Stomach (tissue), 8 donors: ENCODE measurements at regions not wholly inside any gene's neighbourhood (a gene's known extent, or its start where the extent isn't known, plus 50 kb on each side); places are given as distances from the start of the nearest gene placed in this dataset.

Experiments used
- DNase-seq, 2 donors: peaks; one replicate each; pipeline versions ENCODE4 v3.0.0 to v3.0.0-alpha.2; 2013 to 2019
- H3K27ac ChIP-seq, 5 donors: fragments of 200-600 bp in 4 of 5; sonication (generic) in 4 of 5; one replicate each; pipeline ENCODE4 v1.5.1; 2013 to 2019; ENCODE audit warnings: mild to moderate bottlenecking in 1 of 5, moderate library complexity in 1 of 5
- H3K27me3 ChIP-seq, 3 donors: fragments of 200-600 bp; sonication (generic); one replicate each; pipeline ENCODE4 v1.5.1; 2017 to 2019; ENCODE audit warnings: mixed run types in 1 of 3
- H3K36me3 ChIP-seq, 4 donors: fragments of 200-600 bp; sonication (generic); 1 replicate in 3 of 4; 2 replicates in 1 of 4; pipeline ENCODE4 v1.5.1; 2016 to 2019
- H3K4me1 ChIP-seq, 4 donors: fragments of 200-600 bp; sonication (generic); one replicate each; pipeline ENCODE4 v1.5.1; 2016 to 2019
- H3K4me3 ChIP-seq, 4 donors: fragments of 200-600 bp; sonication (generic) in 3 of 4; one replicate each; pipeline ENCODE4 v1.5.1; 2016 to 2019; ENCODE audit warnings: mild to moderate bottlenecking in 1 of 4
- H3K9me3 ChIP-seq, 4 donors: fragments of 200-600 bp; sonication (generic); one replicate each; pipeline ENCODE4 v1.5.1; 2016 to 2019
- CTCF ChIP-seq, 7 experiments: fragments of 450-650 bp in 4 of 7; fragments of 200-600 bp in 3 of 7; sonication (generic) in 3 of 7; IDR thresholded peaks; one replicate each; pipeline ENCODE4 v1.5.1; 2016 to 2019; ENCODE audit warnings: antibody characterized with exemption in 7 of 7, control low read depth in 2 of 7, mild to moderate bottlenecking in 1 of 7
- EP300 ChIP-seq: sonication (generic); formaldehyde crosslinking; IDR thresholded peaks from one replicate; pipeline ENCODE4 v1.6.1; 2017; ENCODE audit warnings: antibody characterized with exemption
- POLR2A ChIP-seq, 4 donors: fragments of 450-650 bp; IDR thresholded peaks; one replicate each; pipeline ENCODE4 v1.6.1; 2016; ENCODE audit warnings: antibody characterized with exemption in 4 of 4, control low read depth in 2 of 4, mild to moderate bottlenecking in 1 of 4, moderate library complexity in 1 of 4
- POLR2AphosphoS5 ChIP-seq, 3 donors: sonication (generic); formaldehyde crosslinking; IDR thresholded peaks; one replicate each; pipeline ENCODE4 v1.6.1; 2016; ENCODE audit warnings: antibody characterized with exemption in 3 of 3
- WGBS, 5 donors: extraction: QIAGEN DNeasy Blood & Tissue Kit in 3 of 5; methylation state at CpG; one replicate each; pipeline versions ENCODE4 v1.1.5 to v1.1.7; 2013 to 2018; 5-methylcytosine and 5-hydroxymethylcytosine counted together
- intact Hi-C: fragments of 100-400 bp; cut with DNase I; formaldehyde crosslinking; loops from one replicate; pipeline ENCODE4 v1.15.1; 2023; ENCODE audit warnings: low total_unique reads
- donor health status: healthy with polysubstance abuse.
- donor health status: Bipolar disorder and iron deficiency.
- donor health status: healthy.

GRCh38 chr10:63922468-63923284 lies 401.5 kb downstream of the REEP3 start:
- H3K4me3 ChIP-seq: no peak overlapping the region
- WGBS, 5 donors: 33 to 55% (median 40%) methylated on average over 6 of the region's 6 CpGs
- peaks cover 0 to 7% (median 2%) of the 10 kb centered on the region in 4 donors for H3K4me1 ChIP-seq
- no peak for DNase-seq
- H3K36me3 ChIP-seq: no peaks in the 10 kb centered on the region
- H3K27me3 ChIP-seq: no peaks in the 10 kb centered on the region
- intact Hi-C loops: no loop called here
- no peak overlapping the region for H3K27ac ChIP-seq
- no peaks in the 10 kb centered on the region for H3K9me3 ChIP-seq
- TF ChIP-seq POLR2A (IDR thresholded peaks at IDR 0.05) (no peak), EP300 (no peak), CTCF (IDR thresholded peaks at IDR 0.05) (no peak), POLR2AphosphoS5 (IDR thresholded peaks at IDR 0.05) (no peak)

DNA sequence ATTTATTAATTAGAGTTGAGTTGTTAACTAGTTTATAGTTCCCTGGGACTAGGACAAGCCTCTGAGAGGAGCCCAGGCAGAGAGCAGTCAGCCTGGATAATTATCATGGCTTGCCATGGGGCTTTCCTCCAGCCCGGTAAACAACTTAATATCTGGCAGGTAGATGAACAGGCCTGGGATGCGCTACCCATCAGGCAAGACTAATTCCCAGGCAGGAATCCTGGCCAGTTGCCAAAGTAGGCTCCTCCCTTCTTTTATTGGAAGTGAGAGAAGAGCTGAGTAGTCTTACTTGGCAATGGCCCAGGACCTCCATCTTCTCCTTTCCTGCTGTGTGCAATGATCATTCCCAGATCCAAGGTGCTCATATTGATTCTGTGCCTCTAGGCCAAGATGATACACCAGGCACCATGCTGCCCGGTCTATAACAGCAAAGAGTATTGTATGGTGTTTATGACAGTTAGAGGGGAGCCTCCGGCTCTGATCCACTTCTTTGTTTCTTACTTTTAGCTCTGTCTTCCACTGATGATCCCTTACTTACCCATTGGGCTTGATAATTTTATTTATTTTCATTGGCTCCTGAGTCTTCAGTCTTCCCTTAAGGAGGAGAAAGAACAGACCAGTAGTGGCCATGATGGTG lies 408.7 kb downstream of the REEP3 start:
- H3K27ac ChIP-seq: no peak overlapping the region
- H3K27me3 ChIP-seq: no peaks in the 10 kb centered on the region
- intact Hi-C loops: no loop called here
- TF ChIP-seq POLR2A (IDR thresholded peaks at IDR 0.05): no peak
- 70 to 94% (median 80%) methylated on average over 4 of the region's 4 CpGs for WGBS, 5 donors
- peak in 1 of 2 donors; percentile 32 for DNase-seq
- no peaks in the 10 kb centered on the region for H3K36me3 ChIP-seq
- H3K9me3 ChIP-seq: no peaks in the 10 kb centered on the region
- no peaks in the 10 kb centered on the region for H3K4me1 ChIP-seq
- no peak overlapping the region for H3K4me3 ChIP-seq

- H3K27me3 ChIP-seq: no peaks in the 10 kb centered on the region
- no peaks in the 10 kb centered on the region for H3K36me3 ChIP-seq
- no peaks in the 10 kb centered on the region for H3K4me1 ChIP-seq
- no peak overlapping the region for H3K27ac ChIP-seq
- no peak for DNase-seq
- no peak overlapping the region for H3K4me3 ChIP-seq
- no peaks in the 10 kb centered on the region for H3K9me3 ChIP-seq
- TF ChIP-seq EP300 (no peak), POLR2AphosphoS5 (IDR thresholded peaks at IDR 0.05) (no peak), CTCF (IDR thresholded peaks at IDR 0.05) (no peak), POLR2A (IDR thresholded peaks at IDR 0.05) (no peak)
- intact Hi-C loops: no loop called here
- 77 to 88% (median 87%) methylated on average over 4 of the region's 4 CpGs for WGBS, 5 donors
Observed at GRCh38 chr10:63930584-63930983, 409.4 kb downstream of the REEP3 start.

DNA sequence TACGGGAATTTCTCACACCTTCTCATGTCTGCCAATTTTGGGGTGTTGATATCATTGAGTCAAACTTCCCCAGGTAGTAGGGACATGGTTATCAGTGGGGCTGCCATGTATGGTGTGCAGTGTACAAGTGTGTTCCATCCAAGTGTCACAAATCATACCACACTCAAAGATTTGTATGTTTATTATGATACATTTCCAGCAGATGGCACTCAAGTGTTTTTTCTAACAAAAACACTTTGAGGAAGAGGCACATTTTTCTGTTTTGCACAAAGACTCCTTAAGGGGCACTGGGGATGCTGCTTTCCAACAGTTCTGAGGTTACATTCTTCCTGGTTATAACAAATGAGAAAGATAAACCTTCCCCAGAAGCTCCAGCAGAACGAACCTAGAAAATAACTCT lies 414.5 kb downstream of the REEP3 start:
- DNase-seq: no peak
- 33 to 51% (median 43%) methylated on average over 2 of the region's 2 CpGs for WGBS, 5 donors
- H3K27me3 ChIP-seq: no peaks in the 10 kb centered on the region

More for the DNA sequence above, 414.5 kb downstream of the REEP3 start:
- TF ChIP-seq CTCF (IDR thresholded peaks at IDR 0.05) (no peak), POLR2AphosphoS5 (IDR thresholded peaks at IDR 0.05) (no peak), POLR2A (IDR thresholded peaks at IDR 0.05) (no peak), EP300 (no peak)
- H3K36me3 ChIP-seq: no peaks in the 10 kb centered on the region
- H3K4me1 ChIP-seq: no peaks in the 10 kb centered on the region
- no peak overlapping the region for H3K27ac ChIP-seq
- intact Hi-C loops: no loop called here
- no peaks in the 10 kb centered on the region for H3K9me3 ChIP-seq
- no peak overlapping the region for H3K4me3 ChIP-seq
